GM12878 (cell line): ENCODE measurements at regions not wholly inside any gene's neighbourhood (a gene's known extent, or its start where the extent isn't known, plus 50 kb on each side); places are given as distances from the start of the nearest gene placed in this dataset.

Experiments
- ATF7 ChIP-seq: fragments of 450-650 bp; IDR thresholded peaks from 2 replicates; pipeline ENCODE4 v1.6.1; 2016; ENCODE audit warnings: low read depth, mild to moderate bottlenecking
- SUPT20H ChIP-seq: IDR thresholded peaks from 2 replicates; pipeline ENCODE4 v1.6.1; 2011; ENCODE audit warnings: low read depth, mild to moderate bottlenecking, low read length, moderate library complexity, borderline replicate concordance; ENCODE audit not compliant: control insufficient read depth
- TCF7 ChIP-seq: IDR thresholded peaks from 2 replicates; pipeline ENCODE4 v1.6.1; 2014; ENCODE audit warnings: antibody characterized with exemption, borderline replicate concordance
- WRNIP1 ChIP-seq: IDR thresholded peaks from 2 replicates; pipeline ENCODE4 v1.6.1; 2011; ENCODE audit warnings: low read depth, low read length, improper control_type of control experiment, borderline replicate concordance
- TF ChIP-seq, protein P1 (sequence below): IDR thresholded peaks from 2 replicates; pipeline ENCODE4 v1.6.1; 2012; ENCODE audit warnings: improper control_type of control experiment, low read depth, low read length; ENCODE audit not compliant: insufficient replicate concordance
- TF ChIP-seq, protein P2 (sequence below): IDR thresholded peaks from 2 replicates; pipeline ENCODE4 v1.6.1; 2011; ENCODE audit warnings: low read depth, mild to moderate bottlenecking, low read length, moderate library complexity, borderline replicate concordance; ENCODE audit errors: extremely low read depth
- TF ChIP-seq, protein P3 (sequence below): IDR thresholded peaks from 2 replicates; pipeline ENCODE4 v1.6.1; 2012; ENCODE audit warnings: low read depth, low read length, improper control_type of control experiment

DNA sequence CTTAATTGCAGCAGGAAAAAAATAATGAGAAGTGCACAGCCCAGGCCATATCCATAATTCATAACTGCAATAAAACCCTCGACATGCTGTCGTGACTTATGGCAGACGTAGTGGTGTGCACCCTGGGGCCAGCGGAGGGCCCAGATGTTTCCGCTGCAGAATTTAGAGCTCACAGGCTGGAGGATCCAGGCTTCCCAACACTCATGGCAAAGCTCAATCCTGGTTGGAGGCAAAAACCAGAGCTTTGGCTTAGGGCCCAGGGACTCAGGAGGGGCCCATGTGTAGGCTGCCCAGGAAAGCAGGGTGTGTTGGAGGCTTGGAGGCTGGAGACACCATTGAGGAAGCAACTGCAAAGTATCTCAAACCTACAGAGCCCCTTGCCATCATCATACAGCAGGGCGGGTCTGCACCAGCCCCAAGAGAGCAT is 68.7 kb downstream of the SERPINA3 start (continued):
- TF ChIP-seq, protein P1, sequence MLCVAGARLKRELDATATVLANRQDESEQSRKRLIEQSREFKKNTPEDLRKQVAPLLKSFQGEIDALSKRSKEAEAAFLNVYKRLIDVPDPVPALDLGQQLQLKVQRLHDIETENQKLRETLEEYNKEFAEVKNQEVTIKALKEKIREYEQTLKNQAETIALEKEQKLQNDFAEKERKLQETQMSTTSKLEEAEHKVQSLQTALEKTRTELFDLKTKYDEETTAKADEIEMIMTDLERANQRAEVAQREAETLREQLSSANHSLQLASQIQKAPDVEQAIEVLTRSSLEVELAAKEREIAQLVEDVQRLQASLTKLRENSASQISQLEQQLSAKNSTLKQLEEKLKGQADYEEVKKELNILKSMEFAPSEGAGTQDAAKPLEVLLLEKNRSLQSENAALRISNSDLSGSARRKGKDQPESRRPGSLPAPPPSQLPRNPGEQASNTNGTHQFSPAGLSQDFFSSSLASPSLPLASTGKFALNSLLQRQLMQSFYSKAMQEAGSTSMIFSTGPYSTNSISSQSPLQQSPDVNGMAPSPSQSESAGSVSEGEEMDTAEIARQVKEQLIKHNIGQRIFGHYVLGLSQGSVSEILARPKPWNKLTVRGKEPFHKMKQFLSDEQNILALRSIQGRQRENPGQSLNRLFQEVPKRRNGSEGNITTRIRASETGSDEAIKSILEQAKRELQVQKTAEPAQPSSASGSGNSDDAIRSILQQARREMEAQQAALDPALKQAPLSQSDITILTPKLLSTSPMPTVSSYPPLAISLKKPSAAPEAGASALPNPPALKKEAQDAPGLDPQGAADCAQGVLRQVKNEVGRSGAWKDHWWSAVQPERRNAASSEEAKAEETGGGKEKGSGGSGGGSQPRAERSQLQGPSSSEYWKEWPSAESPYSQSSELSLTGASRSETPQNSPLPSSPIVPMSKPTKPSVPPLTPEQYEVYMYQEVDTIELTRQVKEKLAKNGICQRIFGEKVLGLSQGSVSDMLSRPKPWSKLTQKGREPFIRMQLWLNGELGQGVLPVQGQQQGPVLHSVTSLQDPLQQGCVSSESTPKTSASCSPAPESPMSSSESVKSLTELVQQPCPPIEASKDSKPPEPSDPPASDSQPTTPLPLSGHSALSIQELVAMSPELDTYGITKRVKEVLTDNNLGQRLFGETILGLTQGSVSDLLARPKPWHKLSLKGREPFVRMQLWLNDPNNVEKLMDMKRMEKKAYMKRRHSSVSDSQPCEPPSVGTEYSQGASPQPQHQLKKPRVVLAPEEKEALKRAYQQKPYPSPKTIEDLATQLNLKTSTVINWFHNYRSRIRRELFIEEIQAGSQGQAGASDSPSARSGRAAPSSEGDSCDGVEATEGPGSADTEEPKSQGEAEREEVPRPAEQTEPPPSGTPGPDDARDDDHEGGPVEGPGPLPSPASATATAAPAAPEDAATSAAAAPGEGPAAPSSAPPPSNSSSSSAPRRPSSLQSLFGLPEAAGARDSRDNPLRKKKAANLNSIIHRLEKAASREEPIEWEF: no peak
- TF ChIP-seq, protein P2, sequence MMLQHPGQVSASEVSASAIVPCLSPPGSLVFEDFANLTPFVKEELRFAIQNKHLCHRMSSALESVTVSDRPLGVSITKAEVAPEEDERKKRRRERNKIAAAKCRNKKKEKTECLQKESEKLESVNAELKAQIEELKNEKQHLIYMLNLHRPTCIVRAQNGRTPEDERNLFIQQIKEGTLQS: no peak
- no peak for TF ChIP-seq SUPT20H
- no peak for TF ChIP-seq WRNIP1
- TF ChIP-seq, protein P3, sequence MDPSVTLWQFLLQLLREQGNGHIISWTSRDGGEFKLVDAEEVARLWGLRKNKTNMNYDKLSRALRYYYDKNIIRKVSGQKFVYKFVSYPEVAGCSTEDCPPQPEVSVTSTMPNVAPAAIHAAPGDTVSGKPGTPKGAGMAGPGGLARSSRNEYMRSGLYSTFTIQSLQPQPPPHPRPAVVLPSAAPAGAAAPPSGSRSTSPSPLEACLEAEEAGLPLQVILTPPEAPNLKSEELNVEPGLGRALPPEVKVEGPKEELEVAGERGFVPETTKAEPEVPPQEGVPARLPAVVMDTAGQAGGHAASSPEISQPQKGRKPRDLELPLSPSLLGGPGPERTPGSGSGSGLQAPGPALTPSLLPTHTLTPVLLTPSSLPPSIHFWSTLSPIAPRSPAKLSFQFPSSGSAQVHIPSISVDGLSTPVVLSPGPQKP: no peak
- no peak for TF ChIP-seq ATF7
- no peak for TF ChIP-seq TCF7
